Medulla oblongata (tissue), 1 donor: ENCODE measurements at regions not wholly inside any gene's neighbourhood (a gene's known extent, or its start where the extent isn't known, plus 50 kb on each side); places are given as distances from the start of the nearest gene placed in this dataset.
"Not testable (repeated sequence)": the region's sequence is repeated elsewhere in the genome, so short reads cannot be mapped to it uniquely, and the experiment has no call there.

ENCODE experiments used
- DNase-seq: peaks from one replicate; pipeline ENCODE4 v3.0.0-alpha.2; 2015; ENCODE audit errors: extremely low spot score

GRCh38 chr5:122515210-122515609, 203.2 kb downstream of the SNCAIP start:
- DNase-seq: not testable (repeated sequence)

GRCh38 chr5:122515709-122516431, 203.8 kb downstream of the SNCAIP start:
- peak; percentile 78 for DNase-seq

GRCh38 chr5:122516432-122516743, 204.4 kb downstream of the SNCAIP start:
- DNase-seq: no peak

- DNase-seq: no peak
Observed at GRCh38 chr5:122517091-122517490, 205.1 kb downstream of the SNCAIP start.

- peak; percentile 14 for DNase-seq
Observed at GRCh38 chr5:122523776-122524175, 211.7 kb downstream of the SNCAIP start.

GRCh38 chr5:122527547-122527946, 215.5 kb downstream of the SNCAIP start:
- no peak for DNase-seq

GRCh38 chr5:122532035-122532434, 220.0 kb downstream of the SNCAIP start:
- no peak for DNase-seq

GRCh38 chr5:122533825-122534224, 221.8 kb downstream of the SNCAIP start:
- DNase-seq: no peak

GRCh38 chr5:122534829-122535228, 222.8 kb downstream of the SNCAIP start:
- no peak for DNase-seq

- no peak for DNase-seq
Observed at GRCh38 chr5:122541388-122541787, 229.4 kb downstream of the SNCAIP start.

- no peak for DNase-seq
Observed at GRCh38 chr5:122545986-122546385, 228.9 kb upstream of the SNX2 start.

GRCh38 chr5:122547219-122547618, 227.7 kb upstream of the SNX2 start:
- DNase-seq: no peak

GRCh38 chr5:122547669-122548068, 227.2 kb upstream of the SNX2 start:
- no peak for DNase-seq

GRCh38 chr5:122559676-122560075, 215.2 kb upstream of the SNX2 start:
- no peak for DNase-seq

GRCh38 chr5:122561209-122561608, 213.7 kb upstream of the SNX2 start:
- DNase-seq: no peak

- no peak for DNase-seq
Observed at GRCh38 chr5:122565331-122565730, 209.5 kb upstream of the SNX2 start.

- DNase-seq: no peak
Observed at GRCh38 chr5:122576256-122577016, 198.4 kb upstream of the SNX2 start.

- no peak for DNase-seq
Observed at GRCh38 chr5:122581629-122582028, 193.3 kb upstream of the SNX2 start.

GRCh38 chr5:122584411-122585300, 190.2 kb upstream of the SNX2 start:
- DNase-seq: no peak

GRCh38 chr5:122585371-122585770, 189.5 kb upstream of the SNX2 start:
- no peak for DNase-seq

GRCh38 chr5:122586351-122586750, 188.5 kb upstream of the SNX2 start:
- DNase-seq: no peak

GRCh38 chr5:122591828-122592227, 183.1 kb upstream of the SNX2 start:
- DNase-seq: no peak
